ENCODE measurements at regions not wholly inside any gene's neighbourhood (a gene's known extent, or its start where the extent isn't known, plus 50 kb on each side); places are given as distances from the start of the nearest gene placed in this dataset.
"Not testable (repeated sequence)": the region's sequence is repeated elsewhere in the genome, so short reads cannot be mapped to it uniquely, and the experiment has no call there.

DNA sequence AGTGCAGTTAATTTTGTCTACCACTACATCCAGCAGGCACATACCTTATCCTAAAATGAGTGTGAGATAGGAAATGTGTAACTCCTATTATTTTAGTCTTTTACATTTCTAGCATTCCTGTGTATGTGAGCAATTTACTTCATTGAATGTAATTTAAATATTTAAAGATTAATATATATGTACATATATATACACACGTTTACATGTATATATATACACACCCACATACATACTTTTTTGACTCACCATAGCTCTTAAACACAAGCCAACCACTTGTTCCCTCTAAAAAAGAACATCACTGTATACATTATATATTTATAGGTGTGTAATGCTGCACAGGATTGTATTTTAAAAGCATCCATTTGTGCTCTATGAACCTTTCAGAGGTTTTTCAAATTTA, 425.6 kb upstream of the NECTIN3 start:
- ATAC-seq: no peak

DNA sequence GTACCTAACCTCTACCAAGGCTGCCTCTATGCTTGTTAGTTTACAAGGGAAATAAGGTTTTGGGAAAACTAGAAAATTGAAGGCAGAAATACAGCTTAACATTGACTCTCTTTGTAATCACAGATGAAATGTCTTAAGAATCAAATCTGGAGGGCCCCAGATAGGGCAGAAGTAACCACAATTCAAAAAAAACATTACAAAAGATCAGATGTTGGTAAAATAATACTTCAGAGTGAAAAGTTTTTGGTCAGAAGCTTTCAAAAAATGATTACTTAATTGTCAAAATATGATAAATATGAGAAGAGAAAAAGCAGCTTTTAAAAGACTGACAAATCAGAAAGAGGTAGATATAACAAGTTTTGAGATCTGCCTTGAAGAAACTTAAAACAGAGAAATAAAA, 425.1 kb upstream of the NECTIN3 start:
- no peak for ATAC-seq

DNA sequence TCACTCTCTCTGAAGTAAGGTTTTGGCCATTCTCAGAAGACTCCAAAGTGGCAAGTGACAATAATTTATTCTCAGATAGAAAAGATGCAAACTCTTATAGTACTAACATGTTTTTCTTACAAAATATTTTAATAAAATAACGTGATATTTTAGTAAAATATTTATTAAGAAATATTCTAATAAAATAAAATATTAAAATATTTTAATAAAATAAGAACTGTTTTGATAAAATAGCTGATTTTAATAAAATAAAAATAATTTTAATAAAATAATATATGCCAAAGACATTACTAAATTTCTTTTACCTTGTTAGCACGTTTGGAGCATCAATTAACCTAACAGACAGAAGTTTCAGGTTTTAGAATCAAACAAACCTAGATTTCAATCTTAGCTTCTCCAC, 424.0 kb upstream of the NECTIN3 start:
- ATAC-seq: no peak

DNA sequence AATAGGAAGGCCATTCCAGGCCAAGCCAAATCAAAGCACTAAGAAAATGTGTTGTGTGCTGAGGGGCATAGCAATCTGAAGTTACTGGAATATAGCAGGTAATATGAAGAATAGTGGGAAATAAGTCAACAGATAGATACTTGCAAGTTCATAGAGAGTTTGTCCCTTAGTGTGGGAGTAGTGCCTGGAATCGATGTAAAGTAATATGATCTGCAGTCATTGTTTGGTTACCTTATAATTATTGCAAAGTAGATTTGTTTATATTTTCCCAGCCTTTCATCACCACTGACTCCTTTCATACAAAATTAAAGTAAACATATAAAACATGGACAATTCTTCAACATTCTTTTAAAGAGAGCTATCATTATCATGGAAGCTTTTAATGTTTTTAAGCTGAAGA, 420.9 kb upstream of the NECTIN3 start:
- ATAC-seq: no peak

GRCh38 chr3:110654843-110655502, 416.6 kb upstream of the NECTIN3 start:
- ATAC-seq: no peak

GRCh38 chr3:110656394-110657025, 415.1 kb upstream of the NECTIN3 start:
- no peak for ATAC-seq

- no peak for ATAC-seq
Observed at GRCh38 chr3:110664148-110664547, 407.5 kb upstream of the NECTIN3 start.

- ATAC-seq: no peak
Observed at GRCh38 chr3:110666495-110666894, 405.1 kb upstream of the NECTIN3 start.

GRCh38 chr3:110667216-110667615, 404.4 kb upstream of the NECTIN3 start:
- no peak for ATAC-seq

- ATAC-seq: no peak
Observed at GRCh38 chr3:110670407-110670806, 401.2 kb upstream of the NECTIN3 start.

- ATAC-seq: no peak
Observed at GRCh38 chr3:110677506-110677905, 394.1 kb upstream of the NECTIN3 start.

- ATAC-seq: no peak
Observed at GRCh38 chr3:110679285-110679684, 392.3 kb upstream of the NECTIN3 start.

- ATAC-seq: no peak
Observed at GRCh38 chr3:110680450-110680849, 391.2 kb upstream of the NECTIN3 start.

DNA sequence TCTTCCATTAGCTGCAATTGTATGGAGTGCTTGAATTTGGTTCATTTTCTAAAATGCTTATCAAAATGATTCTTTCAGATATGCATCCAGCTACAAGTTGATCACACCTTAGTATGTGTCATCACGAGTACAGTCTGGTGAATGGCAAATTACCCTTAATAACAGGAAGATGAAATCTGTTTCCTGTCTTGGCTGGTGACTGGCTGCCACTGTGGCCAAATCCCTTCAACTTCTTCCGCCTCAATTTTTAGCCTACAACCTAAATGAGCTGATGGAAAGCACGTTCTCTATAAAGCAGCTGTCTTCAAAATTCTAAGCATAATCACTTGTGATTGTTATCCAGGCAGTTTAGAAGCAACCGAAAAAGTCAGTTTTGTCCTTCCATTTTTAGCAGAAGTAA, 387.1 kb upstream of the NECTIN3 start:
- ATAC-seq: no peak

- no peak for ATAC-seq
Observed at GRCh38 chr3:110685630-110686029, 386.0 kb upstream of the NECTIN3 start.

- no peak for ATAC-seq
Observed at GRCh38 chr3:110686701-110687100, 384.9 kb upstream of the NECTIN3 start.

GRCh38 chr3:110687138-110687537, 384.5 kb upstream of the NECTIN3 start:
- ATAC-seq: no peak

DNA sequence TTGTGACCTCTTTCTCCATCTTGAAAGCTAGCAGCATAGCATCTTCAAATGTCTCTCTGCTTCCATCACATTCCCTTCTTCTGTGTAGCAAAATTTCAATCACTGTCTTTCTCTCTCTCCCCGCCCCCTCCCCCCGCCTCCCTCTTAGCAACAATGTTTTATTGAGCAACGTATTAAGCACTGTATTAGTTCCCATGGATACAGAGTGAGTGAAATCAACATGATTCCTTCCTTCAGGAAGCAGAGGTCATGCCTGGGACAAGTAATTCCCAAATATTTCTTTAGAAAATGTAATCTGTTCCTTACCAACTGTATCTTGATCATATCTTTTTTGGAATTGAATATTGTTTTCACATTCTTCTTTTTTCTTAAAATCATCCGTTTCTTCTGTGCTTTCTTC, 373.7 kb upstream of the NECTIN3 start:
- ATAC-seq: no peak

GRCh38 chr3:110704332-110704731, 367.3 kb upstream of the NECTIN3 start:
- ATAC-seq: not testable (repeated sequence)

- ATAC-seq: no peak
Observed at GRCh38 chr3:110708156-110708555, 363.5 kb upstream of the NECTIN3 start.

- ATAC-seq: no peak
Observed at GRCh38 chr3:110710156-110710555, 361.5 kb upstream of the NECTIN3 start.

DNA sequence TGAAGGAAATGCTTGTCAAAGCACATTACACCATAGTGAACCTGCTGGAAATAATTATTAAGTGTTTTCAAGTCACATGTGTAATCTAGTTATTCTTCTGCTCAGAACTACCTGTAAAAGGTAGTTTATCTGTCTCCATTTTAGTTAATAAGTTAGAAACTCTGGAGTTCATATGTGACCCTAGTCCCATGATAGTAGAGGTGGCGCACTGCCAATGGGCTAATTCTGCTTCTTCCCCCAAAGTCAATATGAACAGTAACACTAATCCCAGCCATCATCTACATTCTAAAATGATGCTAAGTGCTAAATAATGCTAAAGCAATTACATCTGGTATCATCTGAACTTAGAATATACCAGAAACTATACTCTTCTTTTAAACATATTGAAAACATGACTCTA, 361.0 kb upstream of the NECTIN3 start:
- ATAC-seq: no peak

- ATAC-seq: no peak
Observed at GRCh38 chr3:110711130-110711832, 360.3 kb upstream of the NECTIN3 start.

- ATAC-seq: no peak
Observed at GRCh38 chr3:110711851-110712516, 359.6 kb upstream of the NECTIN3 start.
